Occipital lobe (tissue), 1 donor: ENCODE measurements at regions not wholly inside any gene's neighbourhood (a gene's known extent, or its start where the extent isn't known, plus 50 kb on each side); places are given as distances from the start of the nearest gene placed in this dataset.
"Not testable (repeated sequence)": the region's sequence is repeated elsewhere in the genome, so short reads cannot be mapped to it uniquely, and the experiment has no call there.

Experiments used
- DNase-seq: peaks from one replicate; lab custom pipeline; 2025; lab: John Stamatoyannopoulos, UW

DNA sequence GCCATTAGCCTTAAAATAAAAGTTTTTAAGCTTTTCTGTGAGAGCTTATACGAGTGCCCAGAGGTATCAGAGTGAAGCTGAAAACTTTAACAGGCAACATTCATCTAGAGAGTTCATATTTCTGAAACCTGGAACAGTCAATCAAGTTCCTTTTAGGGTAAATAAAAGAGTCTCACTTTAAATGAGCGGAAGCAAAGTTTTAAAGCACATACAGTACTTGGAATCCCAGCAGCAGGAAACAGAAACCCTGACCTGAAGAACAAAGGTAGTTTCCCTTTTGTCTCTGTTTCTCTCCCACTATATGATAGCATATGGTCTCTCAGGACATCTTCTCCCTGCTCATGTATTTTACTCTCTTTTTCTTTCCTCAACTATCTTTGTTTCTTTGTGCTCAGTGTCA, 153.0 kb downstream of the ASB9 start:
- no peak for DNase-seq

DNA sequence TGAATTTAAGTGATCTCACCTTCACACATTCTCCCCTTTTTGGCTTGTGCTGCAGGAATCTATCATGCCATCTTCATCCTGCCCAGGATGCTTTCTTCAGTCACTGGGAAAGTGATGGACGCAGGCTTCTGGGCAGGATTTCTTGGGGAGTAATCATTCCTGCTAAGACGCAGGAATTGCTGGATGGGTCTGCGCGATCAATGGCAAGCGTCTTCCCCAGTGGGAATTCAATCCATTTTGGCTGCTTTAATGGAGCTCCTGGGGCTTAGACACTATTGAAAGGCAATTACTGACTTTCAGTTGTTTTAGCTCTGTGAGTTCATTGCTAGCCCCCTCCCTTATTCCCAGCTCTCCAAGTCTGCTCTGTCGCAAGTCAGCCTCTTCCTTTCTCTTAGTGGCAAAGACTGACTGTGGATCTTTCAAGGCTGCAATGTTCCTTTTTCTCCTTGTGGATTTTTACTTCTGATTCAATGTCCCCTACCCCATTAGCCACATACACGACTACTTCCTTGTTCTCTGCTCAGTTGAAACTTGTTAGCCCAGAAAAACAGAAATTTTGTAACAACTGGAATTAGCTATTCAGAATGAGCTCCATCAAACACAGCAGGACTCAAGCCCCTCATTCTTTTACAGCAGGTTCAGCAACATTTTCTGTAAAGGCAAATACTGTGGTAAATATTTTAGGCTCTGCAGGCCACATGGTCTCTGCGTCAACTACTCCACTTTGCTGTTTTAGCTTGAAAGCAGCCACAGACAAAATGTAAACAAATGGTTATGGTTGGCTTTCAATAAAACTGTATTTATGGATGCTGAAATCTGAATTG, 154.9 kb downstream of the ASB9 start:
- DNase-seq = no peak

DNA sequence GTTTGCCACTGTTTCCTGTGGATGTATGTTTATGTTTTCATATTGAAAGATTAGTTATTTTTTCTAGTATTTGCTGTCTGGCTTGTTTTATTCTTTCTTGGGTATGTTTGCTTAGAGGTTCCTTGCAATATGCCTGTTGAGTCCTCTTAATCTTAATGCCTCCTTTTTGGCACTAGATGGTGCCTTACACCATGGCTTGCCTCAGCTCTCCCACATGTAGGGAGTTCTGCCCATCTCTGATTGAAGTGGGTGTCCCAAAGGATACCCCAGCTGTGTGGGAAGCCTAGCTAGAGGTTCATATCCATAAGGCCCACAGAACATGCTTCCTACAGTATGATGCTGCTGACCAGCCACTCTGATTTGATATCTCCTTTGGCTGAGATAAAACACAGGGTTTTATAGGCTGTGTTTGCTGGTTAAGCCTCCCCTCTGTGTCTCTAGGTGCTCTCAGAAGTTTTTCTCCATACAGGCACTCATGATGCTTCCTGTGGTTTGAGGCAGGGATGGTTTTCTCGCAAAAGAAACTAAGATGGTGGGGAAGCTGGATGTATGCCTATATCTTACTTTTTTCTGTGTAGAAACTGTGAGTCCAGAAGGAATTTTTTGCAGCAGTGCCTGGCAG, 162.4 kb downstream of the ASB9 start:
- DNase-seq = no peak

DNA sequence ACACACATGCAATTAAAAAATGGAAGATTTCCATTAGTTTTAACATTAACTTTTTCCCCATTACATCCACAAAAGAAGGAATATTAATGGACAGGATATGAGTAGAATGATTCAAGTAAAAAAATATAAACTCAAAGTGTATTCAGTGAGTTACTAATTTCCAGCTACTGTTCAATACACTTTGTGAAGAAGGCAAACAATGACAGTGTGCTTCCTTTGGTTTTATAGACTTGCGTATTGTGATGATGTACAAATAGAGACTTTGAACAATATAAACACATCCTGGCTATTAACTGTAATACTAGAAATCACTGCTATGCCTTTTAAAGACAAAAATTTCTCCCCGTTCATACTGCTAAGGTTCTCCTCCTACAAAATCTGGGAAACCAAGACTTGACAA, 171.4 kb downstream of the ASB9 start:
- DNase-seq = no peak

DNA sequence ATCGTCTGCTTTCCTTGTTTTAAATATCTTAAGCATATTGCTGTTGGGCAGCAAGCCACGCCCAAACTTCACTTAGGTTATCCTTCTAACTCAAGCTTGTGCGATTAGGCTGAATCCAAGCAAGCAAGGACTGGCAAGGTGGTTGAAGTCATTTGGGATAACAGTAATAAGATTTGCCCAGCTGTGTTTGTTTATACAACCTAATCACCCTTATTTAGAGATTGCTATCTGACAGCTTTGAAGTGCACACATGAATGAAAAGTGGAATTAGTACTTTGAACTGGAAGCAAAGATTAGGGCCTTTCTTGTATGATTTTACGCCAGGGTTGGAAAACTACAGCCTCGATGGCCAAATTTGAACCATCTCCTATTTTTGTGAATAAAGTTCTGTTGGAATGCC, 182.1 kb downstream of the ASB9 start:
- DNase-seq = no peak

DNA sequence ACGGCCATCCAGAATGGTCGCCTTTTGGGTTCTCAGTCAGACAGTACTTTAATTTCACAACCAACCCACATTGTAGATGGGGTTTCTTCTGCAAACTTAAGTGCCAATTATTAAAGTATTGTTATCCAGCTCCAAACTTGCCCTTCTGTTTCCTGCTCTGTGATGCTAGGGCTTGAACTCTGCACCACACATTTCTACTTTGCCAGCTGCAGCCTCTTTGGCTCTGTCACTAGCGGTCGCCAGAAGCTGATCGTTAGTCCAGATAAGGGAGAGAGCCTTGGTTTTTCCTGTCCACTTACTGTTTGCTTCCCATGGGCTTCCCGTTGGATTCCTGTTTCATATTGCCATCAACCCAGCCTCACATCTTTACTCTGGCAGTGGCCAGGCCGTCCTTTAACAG, 196.6 kb downstream of the ASB9 start:
- DNase-seq = no peak

DNA sequence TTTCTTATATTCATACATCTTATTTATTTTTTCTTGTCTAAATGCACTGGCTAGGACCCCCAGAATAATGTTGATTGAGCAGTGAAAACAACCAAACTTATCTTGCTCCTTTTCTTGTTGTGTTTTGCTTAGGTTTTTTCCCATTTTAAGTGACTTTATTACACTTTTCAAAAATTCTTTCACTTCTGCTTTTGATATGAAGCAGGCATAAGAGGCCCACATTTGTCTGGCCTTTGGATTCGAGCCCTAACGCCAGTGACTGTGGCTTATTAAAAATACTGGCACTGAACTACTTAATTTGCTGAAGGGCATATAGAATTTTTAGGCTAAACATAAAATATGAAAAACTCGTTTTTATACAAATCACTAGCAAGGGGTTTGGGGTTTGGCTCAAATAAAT, 197.0 kb downstream of the ASB9 start:
- DNase-seq = no peak

DNA sequence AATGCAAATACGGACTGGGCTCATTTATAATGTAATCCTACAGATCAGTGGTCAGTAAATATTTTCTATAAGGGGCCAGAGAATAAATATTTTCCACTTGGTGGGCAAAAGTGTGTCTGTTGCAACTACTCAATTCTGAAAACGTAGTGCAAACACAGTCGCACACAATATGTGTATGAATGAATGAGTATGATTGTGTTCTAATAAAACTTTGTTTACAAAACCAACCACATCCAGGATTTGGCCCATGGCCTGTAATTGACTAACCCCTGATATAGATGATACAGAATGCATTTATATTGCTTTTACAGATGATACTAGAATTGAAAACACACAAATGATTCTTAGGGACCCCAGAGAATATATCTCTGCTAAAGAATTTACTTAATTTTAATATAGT, 197.6 kb downstream of the ASB9 start:
- no peak for DNase-seq

DNA sequence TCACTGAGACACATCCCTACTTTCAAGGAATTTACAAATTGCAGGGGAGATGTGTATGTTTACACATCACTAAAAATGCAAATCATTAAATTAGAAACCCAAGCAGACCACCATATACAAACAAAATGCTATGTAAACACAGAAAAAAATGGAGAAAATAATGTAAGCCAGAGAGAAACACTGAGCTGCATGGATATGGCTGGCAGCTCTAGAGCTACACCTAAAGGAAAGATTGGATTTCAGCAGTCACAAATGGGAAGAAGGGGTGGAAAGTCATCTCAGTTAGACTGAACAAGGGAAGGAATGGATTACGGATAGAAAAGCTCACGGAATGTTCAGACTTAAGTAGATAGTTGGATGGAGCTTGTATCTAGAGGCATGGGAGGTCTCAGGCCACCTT, 186.3 kb downstream of the MOSPD2 start:
- DNase-seq = no peak

DNA sequence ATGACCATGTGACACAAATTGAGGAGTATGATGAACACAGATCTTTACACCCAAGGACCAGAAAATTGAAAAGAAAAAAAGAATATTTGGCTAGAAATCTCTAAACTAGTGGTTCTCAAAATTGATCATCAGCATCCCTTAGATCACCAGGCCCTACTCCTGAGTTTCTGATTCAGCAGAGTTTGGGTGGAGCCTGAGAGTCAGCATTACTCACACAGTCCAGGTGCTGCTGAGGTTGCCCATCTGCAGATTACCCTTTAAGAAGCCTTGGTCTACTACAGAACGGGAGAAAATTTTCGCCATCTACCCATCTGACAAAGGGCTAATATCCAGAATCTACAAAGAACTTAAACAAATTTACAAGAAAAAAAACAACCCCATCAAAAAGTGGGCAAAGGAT, 182.8 kb downstream of the MOSPD2 start:
- no peak for DNase-seq

DNA sequence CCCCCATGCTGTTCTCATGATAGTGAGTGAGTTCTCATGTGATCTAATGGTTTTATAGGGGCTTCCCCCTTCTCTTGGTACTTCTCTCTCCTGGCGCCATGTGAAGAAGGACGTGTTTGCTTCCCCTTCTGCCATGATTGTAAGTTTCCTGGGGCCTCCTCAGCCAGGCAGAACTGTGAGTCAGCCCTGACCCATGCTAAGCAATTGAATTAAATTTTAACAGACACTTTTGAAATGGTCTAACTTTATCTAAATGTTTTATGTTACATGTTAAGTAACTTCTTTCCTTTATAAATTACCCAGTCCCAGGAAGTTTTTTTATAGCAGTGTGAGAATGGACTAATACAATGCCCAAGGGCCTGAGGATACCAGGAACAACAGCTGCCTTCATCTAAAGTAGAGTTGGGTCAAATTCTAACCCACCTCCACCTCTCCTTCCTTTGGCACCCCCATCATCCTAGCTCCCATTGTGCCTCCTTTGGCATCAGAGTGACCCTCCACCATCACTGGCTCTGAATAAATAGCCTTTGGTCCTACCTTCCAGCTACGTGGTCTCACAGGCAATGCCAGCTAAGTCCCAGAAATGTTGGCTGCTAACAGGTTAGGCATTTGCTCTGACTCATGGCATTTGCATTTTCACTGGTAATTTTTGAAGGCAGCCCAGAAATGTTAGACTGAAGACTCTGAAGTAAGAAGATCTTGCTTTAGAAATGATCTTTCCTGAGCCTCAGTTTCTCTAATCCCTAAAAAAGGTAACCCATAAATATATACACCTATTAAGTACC, 182.1 kb downstream of the MOSPD2 start:
- DNase-seq = no peak

DNA sequence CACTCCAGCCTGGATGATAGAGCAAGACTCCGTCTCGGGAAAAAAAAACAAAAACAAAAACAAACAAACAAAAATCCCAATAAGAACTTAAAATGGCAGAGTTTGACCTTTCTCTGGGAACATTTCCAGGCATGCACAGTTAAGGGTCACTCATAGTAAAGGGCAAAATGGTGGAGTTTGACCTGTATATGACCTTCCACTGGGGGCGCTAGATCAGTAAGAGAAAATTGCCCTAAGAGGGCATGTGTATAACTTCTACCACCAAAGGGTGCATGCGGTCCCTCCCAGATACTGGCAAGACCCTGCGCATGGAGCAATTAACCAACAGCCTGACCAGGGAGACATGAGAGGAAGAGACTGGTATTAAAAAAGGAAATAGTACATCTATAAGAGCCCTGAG, 177.2 kb downstream of the MOSPD2 start:
- no peak for DNase-seq

DNA sequence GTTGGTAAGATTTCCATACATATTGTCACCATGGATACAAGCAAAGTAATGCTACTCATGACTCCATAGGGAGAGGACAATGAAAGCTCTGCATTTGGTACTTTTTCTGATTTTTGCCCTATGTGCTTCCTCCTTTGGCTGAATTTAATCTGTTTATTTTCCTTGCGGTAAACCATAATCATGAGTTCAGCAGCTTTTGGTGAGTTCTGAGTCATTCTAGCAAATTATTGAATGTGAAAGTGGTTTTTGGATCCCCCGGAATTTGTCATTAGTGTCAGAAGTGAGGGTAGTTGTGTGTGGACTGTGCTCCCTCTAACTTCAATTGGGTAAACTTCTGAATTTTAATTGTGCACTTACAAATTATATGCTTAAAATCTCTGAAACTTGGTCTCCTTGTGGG, 170.3 kb downstream of the MOSPD2 start:
- no peak for DNase-seq

DNA sequence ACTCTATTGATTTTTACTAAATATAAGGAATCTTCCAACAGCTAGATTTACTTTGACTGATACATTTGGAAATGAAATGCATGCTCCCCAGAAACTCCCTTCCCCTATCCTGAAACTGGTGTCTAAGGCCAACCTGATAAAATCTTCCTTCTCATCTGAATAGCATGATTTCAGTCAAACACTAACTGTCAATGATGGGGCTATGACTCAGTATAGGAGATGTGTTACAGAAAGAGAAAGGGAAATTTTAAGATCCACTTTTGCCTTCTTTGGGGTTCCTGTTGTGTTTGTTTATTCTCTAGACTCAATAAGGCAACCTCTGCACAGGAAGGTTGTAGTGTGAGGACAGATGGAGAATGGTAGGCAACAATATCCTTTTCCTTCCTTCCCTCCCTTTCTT, 160.7 kb downstream of the MOSPD2 start:
- DNase-seq = no peak

DNA sequence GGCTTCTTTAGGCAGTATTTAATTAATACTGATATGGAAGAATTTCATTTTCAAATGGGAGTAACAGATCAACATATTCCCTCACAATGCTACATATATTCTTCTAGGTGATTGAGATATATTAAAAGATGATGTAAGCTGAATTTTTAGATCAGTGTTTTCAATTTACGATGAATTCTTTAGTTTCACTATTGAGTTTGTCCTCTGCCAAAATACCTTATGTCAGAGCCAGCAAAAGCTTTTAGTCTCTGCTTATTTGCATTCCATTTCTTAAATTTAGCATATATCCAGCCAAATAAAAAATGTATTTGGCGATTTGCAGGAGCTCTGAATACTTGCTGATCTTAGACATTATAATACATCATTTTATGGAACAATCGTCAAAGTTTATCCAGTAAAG, 144.3 kb downstream of the MOSPD2 start:
- DNase-seq = no peak

DNA sequence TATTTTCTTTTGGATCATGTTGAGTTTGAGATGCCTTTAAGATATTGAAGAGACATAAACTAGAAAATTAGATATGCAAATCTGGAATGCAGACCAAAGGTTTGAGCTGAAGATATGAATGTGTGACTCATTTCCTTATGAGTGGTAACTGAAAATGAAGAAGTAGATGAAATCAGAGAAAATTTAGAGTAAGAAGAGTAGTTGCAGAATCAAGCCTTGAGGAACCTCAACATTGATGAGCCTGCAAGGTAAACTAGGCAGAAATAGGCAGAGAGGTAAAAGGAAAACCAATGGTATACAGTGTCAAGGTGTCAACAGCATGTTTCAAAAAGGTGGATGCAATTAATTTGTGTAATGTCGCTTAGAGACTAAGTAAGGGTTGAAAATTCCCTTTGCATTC, 142.8 kb downstream of the MOSPD2 start:
- DNase-seq = no peak

DNA sequence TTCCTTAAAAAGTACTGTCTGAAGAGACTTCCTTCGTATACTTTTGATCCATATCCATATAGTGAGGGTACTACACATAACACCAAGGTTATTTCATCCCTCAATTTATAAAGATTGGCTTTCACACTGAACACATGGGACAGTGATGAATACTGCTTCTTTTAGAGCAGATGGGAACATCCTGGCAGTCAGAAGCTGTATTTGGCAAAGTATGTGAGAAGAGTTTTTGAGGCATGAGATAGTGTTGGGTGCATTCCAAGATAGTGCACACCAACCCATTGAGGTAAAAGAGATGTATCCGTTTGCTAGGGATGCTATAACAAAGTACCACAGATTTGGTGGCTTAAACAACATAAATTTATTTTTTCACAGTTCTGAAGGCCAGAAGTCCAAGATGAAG, 141.1 kb downstream of the MOSPD2 start:
- DNase-seq = no peak

DNA sequence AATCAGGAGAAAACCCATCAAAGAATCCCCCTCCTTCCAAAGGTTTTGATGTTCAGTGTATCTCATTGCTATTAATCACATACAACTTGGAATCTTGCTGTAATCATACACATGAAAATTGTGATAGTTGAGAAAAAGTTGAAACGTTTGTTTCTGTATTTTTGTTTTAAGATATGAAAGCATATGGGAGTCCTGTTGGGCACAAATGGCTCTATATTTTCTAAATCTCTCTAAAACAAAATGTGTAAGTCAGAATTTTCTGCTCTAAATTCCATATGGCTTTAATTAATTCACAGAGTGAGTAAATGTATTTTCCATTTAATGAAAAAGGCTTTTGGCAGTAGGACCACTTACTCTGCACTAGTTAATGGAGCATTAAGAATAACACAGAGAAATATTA, 140.2 kb downstream of the MOSPD2 start:
- no peak for DNase-seq

DNA sequence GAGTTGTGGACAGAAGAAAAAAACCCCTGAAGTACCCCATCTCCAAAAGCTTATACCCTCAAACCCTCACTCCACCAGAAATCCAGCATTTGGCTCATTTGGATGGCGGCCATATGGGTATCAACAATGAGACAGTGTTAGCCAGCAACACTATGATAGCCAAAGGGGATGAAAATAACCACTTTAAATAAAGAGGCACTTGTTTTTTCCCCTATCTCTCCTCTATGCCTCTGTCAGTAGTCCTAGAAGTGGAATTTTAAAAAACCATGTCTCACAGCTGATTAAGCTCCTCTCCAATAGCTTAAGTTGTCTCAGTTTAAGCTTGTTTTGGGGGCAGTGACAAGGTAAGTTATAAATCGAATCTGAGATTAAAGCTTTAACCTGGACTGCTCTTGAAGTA, 124.0 kb downstream of the MOSPD2 start:
- no peak for DNase-seq

DNA sequence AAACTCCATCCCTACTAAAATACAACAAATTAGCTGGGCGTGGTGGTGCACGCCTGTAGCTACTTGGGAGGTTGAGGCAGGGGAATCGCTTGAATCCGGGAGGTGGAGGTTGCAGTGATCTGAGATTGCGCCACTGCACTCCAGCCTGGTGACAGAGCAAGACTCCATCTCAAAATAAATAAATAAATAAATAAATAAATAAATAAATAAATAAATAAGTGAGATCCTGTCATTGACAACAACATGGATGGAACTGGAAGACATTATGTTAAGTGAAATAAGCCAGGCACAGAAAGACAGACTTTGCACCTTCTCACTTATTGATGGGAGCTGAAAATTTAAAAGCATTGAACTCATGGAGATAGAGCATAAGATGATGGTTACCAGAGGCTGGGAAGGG, 111.2 kb downstream of the MOSPD2 start:
- DNase-seq = not testable (repeated sequence)
